K562 (cell line): ENCODE measurements at regions not wholly inside any gene's neighbourhood (a gene's known extent, or its start where the extent isn't known, plus 50 kb on each side); places are given as distances from the start of the nearest gene placed in this dataset.

ENCODE experiments used
- MTA1 ChIP-seq: fragments of 450-650 bp; IDR thresholded peaks from 2 replicates; pipeline ENCODE4 v1.6.1; 2017; ENCODE audit warnings: borderline replicate concordance
- NR2C2 ChIP-seq, 2 experiments: fragments of 200-800 bp in 1 of 2; sonication (Bioruptor generic) in 1 of 2; sonication (generic) in 1 of 2; formaldehyde crosslinking in 1 of 2; IDR thresholded peaks; 2 replicates each; pipeline versions ENCODE4 v1.6.1 to v1.8.0; 2016 to 2022; ENCODE audit warnings: mild to moderate bottlenecking in 1 of 2, missing compliant biosample characterization in 1 of 2, missing genetic modification characterization in 1 of 2, missing genetic modification reagents in 1 of 2
- XRCC4 ChIP-seq: IDR thresholded peaks from one replicate; pipeline ENCODE4 v1.6.1; 2011; ENCODE audit not compliant: insufficient read depth, insufficient read length; ENCODE audit errors: extremely low read depth

DNA sequence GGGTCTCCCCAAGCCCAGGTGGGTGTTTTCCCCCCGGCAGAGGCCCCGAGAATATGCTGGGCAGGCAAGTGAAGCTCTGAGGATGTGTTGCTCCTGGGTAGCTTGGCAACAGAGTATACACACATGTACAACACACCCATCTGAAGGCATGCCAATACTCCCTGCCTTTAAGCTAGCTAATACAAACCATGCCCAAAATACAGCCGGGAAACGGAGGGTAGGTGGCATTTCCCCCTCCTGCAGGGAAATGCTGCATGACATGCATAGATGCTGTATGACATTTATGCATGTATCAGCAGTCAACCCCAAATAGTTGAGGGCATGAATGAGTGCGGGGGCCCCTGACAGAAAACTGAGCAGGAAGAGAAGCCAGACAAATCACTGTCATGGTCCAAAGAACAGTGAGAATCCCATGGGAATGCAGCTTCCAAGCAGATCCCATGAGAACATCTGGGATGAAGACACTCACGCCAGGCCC, 614.1 kb downstream of the EBF1 start:
- no peak for TF ChIP-seq XRCC4
- no peak for TF ChIP-seq NR2C2 (CRISPR knock-in tag; IDR thresholded peaks at IDR 0.05)
- TF ChIP-seq NR2C2 (tag; IDR thresholded peaks at IDR 0.05): no peak
- no peak for TF ChIP-seq MTA1
